Liver (tissue), 8 donors: ENCODE measurements at regions not wholly inside any gene's neighbourhood (a gene's known extent, or its start where the extent isn't known, plus 50 kb on each side); places are given as distances from the start of the nearest gene placed in this dataset.

Experiments used
- DNase-seq: peaks from one replicate; pipeline ENCODE4 v3.0.0-alpha.2; 2017; ENCODE audit warnings: low spot score
- H3K27ac ChIP-seq, 2 donors: one replicate each; pipeline ENCODE4 v1.7.0; 2013; ENCODE audit warnings: inconsistent platforms in 2 of 2, low read length in 2 of 2, control low read depth in 1 of 2, low read depth in 1 of 2, mild to moderate bottlenecking in 1 of 2
- H3K27me3 ChIP-seq, 4 donors: one replicate each; pipeline versions ENCODE4 v1.6.1 to v1.7.0; 2013; ENCODE audit warnings: low read length in 3 of 4, inconsistent platforms in 1 of 4, mild to moderate bottlenecking in 1 of 4, moderate library complexity in 1 of 4; ENCODE audit not compliant: control insufficient read depth in 4 of 4, insufficient read depth in 4 of 4
- H3K36me3 ChIP-seq, 4 donors: one replicate each; pipeline versions ENCODE4 v1.6.1 to v1.7.0; 2013; ENCODE audit warnings: low read length in 3 of 4, mild to moderate bottlenecking in 3 of 4, low read depth in 1 of 4, moderate library complexity in 1 of 4; ENCODE audit not compliant: control insufficient read depth in 4 of 4, insufficient read depth in 3 of 4
- H3K4me1 ChIP-seq, 4 donors: one replicate each; pipeline versions ENCODE4 v1.6.1 to v1.7.0; 2013; ENCODE audit warnings: low read length in 3 of 4, mild to moderate bottlenecking in 3 of 4, moderate library complexity in 1 of 4; ENCODE audit not compliant: control insufficient read depth in 4 of 4, insufficient read depth in 4 of 4
- H3K4me3 ChIP-seq, 3 donors: one replicate each; pipeline versions ENCODE4 v1.6.1 to v1.7.0; 2013; ENCODE audit warnings: low read length in 3 of 3, control low read depth in 1 of 3, low read depth in 1 of 3, mild to moderate bottlenecking in 1 of 3
- H3K9ac ChIP-seq, 2 donors: one replicate each; pipeline ENCODE4 v1.7.0; 2013; ENCODE audit warnings: low read length in 2 of 2, mild to moderate bottlenecking in 2 of 2, moderate library complexity in 2 of 2, control low read depth in 1 of 2, low read depth in 1 of 2
- H3K9me3 ChIP-seq, 4 donors: one replicate each; pipeline versions ENCODE4 v1.6.1 to v1.7.0; 2013; ENCODE audit warnings: low read length in 3 of 4; ENCODE audit not compliant: control insufficient read depth in 4 of 4
- EGR1 ChIP-seq, 2 donors: IDR thresholded peaks; 2 replicates each; pipeline ENCODE4 v1.6.1; 2016 to 2018; ENCODE audit warnings: antibody characterized with exemption in 2 of 2, low read depth in 2 of 2
- FOXA1 ChIP-seq: IDR thresholded peaks from 2 replicates; pipeline ENCODE4 v1.6.1; 2016; ENCODE audit warnings: antibody characterized with exemption
- FOXA2 ChIP-seq: IDR thresholded peaks from 2 replicates; pipeline ENCODE4 v1.6.1; 2016; ENCODE audit warnings: antibody characterized with exemption
- GABPA ChIP-seq, 2 donors: IDR thresholded peaks in 1 of 2; conservative IDR thresholded peaks in 1 of 2; 2 replicates each; pipeline ENCODE4 v1.6.1; 2016; ENCODE audit warnings: antibody characterized with exemption in 2 of 2, mild to moderate bottlenecking in 1 of 2, moderate library complexity in 1 of 2
- HNF4A ChIP-seq, 2 donors: conservative IDR thresholded peaks; 2 replicates each; pipeline ENCODE4 v1.6.1; 2016; ENCODE audit warnings: antibody characterized with exemption in 2 of 2, mild to moderate bottlenecking in 2 of 2
- HNF4G ChIP-seq: IDR thresholded peaks from 2 replicates; pipeline ENCODE4 v1.6.1; 2016; ENCODE audit warnings: antibody characterized with exemption
- JUND ChIP-seq, 2 donors: IDR thresholded peaks; 2 replicates each; pipeline ENCODE4 v1.6.1; 2016; ENCODE audit warnings: antibody characterized with exemption in 2 of 2
- NR2F2 ChIP-seq: IDR thresholded peaks from 2 replicates; pipeline ENCODE4 v1.6.1; 2016; ENCODE audit warnings: antibody characterized with exemption
- RAD21 ChIP-seq, 2 donors: IDR thresholded peaks; 2 replicates each; pipeline ENCODE4 v1.6.1; 2016; ENCODE audit warnings: antibody characterized with exemption in 2 of 2, mild to moderate bottlenecking in 2 of 2
- RXRA ChIP-seq, 2 donors: IDR thresholded peaks; 2 replicates each; pipeline ENCODE4 v1.6.1; 2017 to 2018; ENCODE audit warnings: antibody characterized with exemption in 2 of 2, mild to moderate bottlenecking in 1 of 2
- SP1 ChIP-seq: IDR thresholded peaks from 2 replicates; pipeline ENCODE4 v1.6.1; 2018; ENCODE audit warnings: antibody characterized with exemption, mild to moderate bottlenecking
- TAF1 ChIP-seq: conservative IDR thresholded peaks from 2 replicates; pipeline ENCODE4 v1.6.1; 2016; ENCODE audit warnings: antibody characterized with exemption, mild to moderate bottlenecking
- YY1 ChIP-seq: IDR thresholded peaks from 2 replicates; pipeline ENCODE4 v1.6.1; 2016; ENCODE audit warnings: antibody characterized with exemption, mild to moderate bottlenecking
- WGBS: extraction: QIAGEN DNeasy Blood & Tissue Kit; methylation state at CpG from one replicate; pipeline ENCODE4 v1.1.7; 2013; 5-methylcytosine and 5-hydroxymethylcytosine counted together
- TF ChIP-seq, protein P1 (sequence below): IDR thresholded peaks from 2 replicates; pipeline ENCODE4 v1.6.1; 2016; ENCODE audit warnings: antibody characterized with exemption
- TF ChIP-seq, protein P2 (sequence below): IDR thresholded peaks from 2 replicates; pipeline ENCODE4 v1.6.1; 2016; ENCODE audit warnings: antibody characterized with exemption
- TF ChIP-seq, protein P3 (sequence below): IDR thresholded peaks from 2 replicates; pipeline ENCODE4 v1.6.1; 2016; ENCODE audit warnings: antibody characterized with exemption, mild to moderate bottlenecking
- TF ChIP-seq, protein P4 (sequence below): IDR thresholded peaks from 2 replicates; pipeline ENCODE4 v1.6.1; 2016; ENCODE audit warnings: antibody characterized with exemption
- TF ChIP-seq, protein P5 (sequence below): fragments of 150-350 bp; IDR thresholded peaks from 2 replicates; pipeline ENCODE4 v1.5.1; 2017; ENCODE audit warnings: improper control_type of control experiment, low read depth, low read length; ENCODE audit not compliant: missing input control
- donor health status: healthy.
- donor health status: healthy.
- donor health status: healthy.
- donor health status: healthy.
- donor health status: healthy.

DNA sequence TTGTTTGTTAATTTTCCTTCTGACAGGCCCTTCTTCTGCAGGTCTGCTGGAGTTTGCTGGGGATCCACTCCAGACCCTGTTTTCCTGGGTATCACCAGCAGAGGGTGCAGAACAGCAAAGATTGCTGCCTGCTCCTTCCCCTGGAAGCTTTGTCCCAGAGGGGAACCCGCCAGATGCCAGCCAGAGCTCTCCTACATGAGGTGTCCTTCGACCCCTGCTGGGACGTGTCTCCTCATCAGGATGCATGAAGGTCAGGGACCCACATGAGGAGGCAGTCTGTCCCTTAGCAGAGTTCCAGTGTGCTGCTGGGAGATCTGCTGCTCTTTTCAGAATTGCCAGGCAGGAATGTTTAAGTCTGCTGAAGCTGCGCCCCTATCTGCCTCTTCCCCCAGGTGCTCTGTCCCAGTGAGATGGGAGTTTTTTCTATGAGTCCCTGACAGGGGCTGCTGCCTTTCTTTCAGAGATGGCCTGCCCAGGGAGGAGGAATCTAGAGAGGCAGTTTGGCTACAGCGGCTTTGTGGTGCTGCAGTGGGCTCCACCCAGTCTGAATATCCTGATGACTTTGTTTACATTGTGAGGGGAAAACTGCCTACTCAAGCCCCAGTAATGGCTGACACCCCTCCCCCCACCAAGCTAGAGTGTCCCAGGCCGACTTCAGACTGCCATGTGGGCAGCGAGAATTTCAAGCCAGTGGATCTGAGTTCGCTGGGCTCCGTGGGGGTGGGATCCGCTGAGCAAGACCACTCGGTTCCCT lies 772.0 kb upstream of the FAM174A start:
- no peaks in the 10 kb centered on the region for H3K4me1 ChIP-seq
- H3K4me3 ChIP-seq = no peak overlapping the region
- H3K9ac ChIP-seq = no peak overlapping the region
- H3K36me3 ChIP-seq = no peaks in the 10 kb centered on the region
- no peak for DNase-seq
- WGBS = 80% methylated on average over 11 of the region's 11 CpGs
- H3K27me3 ChIP-seq = no peaks in the 10 kb centered on the region
- no peaks in the 10 kb centered on the region for H3K9me3 ChIP-seq
- TF ChIP-seq HNF4G = no peak
- no peak for TF ChIP-seq YY1
- no peak for TF ChIP-seq TAF1
- TF ChIP-seq, protein P1, sequence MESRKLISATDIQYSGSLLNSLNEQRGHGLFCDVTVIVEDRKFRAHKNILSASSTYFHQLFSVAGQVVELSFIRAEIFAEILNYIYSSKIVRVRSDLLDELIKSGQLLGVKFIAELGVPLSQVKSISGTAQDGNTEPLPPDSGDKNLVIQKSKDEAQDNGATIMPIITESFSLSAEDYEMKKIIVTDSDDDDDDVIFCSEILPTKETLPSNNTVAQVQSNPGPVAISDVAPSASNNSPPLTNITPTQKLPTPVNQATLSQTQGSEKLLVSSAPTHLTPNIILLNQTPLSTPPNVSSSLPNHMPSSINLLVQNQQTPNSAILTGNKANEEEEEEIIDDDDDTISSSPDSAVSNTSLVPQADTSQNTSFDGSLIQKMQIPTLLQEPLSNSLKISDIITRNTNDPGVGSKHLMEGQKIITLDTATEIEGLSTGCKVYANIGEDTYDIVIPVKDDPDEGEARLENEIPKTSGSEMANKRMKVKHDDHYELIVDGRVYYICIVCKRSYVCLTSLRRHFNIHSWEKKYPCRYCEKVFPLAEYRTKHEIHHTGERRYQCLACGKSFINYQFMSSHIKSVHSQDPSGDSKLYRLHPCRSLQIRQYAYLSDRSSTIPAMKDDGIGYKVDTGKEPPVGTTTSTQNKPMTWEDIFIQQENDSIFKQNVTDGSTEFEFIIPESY = no peak
- TF ChIP-seq, protein P2, sequence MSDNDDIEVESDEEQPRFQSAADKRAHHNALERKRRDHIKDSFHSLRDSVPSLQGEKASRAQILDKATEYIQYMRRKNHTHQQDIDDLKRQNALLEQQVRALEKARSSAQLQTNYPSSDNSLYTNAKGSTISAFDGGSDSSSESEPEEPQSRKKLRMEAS = no peak
- TF ChIP-seq RXRA (IDR thresholded peaks at IDR 0.05) = no peak
- no peak for TF ChIP-seq JUND (IDR thresholded peaks at IDR 0.05)
- TF ChIP-seq, protein P3, sequence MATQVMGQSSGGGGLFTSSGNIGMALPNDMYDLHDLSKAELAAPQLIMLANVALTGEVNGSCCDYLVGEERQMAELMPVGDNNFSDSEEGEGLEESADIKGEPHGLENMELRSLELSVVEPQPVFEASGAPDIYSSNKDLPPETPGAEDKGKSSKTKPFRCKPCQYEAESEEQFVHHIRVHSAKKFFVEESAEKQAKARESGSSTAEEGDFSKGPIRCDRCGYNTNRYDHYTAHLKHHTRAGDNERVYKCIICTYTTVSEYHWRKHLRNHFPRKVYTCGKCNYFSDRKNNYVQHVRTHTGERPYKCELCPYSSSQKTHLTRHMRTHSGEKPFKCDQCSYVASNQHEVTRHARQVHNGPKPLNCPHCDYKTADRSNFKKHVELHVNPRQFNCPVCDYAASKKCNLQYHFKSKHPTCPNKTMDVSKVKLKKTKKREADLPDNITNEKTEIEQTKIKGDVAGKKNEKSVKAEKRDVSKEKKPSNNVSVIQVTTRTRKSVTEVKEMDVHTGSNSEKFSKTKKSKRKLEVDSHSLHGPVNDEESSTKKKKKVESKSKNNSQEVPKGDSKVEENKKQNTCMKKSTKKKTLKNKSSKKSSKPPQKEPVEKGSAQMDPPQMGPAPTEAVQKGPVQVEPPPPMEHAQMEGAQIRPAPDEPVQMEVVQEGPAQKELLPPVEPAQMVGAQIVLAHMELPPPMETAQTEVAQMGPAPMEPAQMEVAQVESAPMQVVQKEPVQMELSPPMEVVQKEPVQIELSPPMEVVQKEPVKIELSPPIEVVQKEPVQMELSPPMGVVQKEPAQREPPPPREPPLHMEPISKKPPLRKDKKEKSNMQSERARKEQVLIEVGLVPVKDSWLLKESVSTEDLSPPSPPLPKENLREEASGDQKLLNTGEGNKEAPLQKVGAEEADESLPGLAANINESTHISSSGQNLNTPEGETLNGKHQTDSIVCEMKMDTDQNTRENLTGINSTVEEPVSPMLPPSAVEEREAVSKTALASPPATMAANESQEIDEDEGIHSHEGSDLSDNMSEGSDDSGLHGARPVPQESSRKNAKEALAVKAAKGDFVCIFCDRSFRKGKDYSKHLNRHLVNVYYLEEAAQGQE = no peak
- no peak for TF ChIP-seq SP1
- no peak for TF ChIP-seq GABPA (IDR thresholded peaks at IDR 0.05 in 1 of 2, conservative IDR thresholded peaks at IDR 0.05 in 1 of 2)
- no peak for TF ChIP-seq RAD21 (IDR thresholded peaks at IDR 0.05)
- no peak for TF ChIP-seq EGR1 (IDR thresholded peaks at IDR 0.05; ENCODE audit: low read depth in 2 of 2)
- TF ChIP-seq, protein P4, sequence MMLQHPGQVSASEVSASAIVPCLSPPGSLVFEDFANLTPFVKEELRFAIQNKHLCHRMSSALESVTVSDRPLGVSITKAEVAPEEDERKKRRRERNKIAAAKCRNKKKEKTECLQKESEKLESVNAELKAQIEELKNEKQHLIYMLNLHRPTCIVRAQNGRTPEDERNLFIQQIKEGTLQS = no peak
- TF ChIP-seq, protein P5, sequence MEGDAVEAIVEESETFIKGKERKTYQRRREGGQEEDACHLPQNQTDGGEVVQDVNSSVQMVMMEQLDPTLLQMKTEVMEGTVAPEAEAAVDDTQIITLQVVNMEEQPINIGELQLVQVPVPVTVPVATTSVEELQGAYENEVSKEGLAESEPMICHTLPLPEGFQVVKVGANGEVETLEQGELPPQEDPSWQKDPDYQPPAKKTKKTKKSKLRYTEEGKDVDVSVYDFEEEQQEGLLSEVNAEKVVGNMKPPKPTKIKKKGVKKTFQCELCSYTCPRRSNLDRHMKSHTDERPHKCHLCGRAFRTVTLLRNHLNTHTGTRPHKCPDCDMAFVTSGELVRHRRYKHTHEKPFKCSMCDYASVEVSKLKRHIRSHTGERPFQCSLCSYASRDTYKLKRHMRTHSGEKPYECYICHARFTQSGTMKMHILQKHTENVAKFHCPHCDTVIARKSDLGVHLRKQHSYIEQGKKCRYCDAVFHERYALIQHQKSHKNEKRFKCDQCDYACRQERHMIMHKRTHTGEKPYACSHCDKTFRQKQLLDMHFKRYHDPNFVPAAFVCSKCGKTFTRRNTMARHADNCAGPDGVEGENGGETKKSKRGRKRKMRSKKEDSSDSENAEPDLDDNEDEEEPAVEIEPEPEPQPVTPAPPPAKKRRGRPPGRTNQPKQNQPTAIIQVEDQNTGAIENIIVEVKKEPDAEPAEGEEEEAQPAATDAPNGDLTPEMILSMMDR = no peak
- no peak for TF ChIP-seq HNF4A (conservative IDR thresholded peaks at IDR 0.05)
- TF ChIP-seq FOXA2 = no peak
- no peak for TF ChIP-seq FOXA1
- TF ChIP-seq NR2F2 = no peak
- no peak overlapping the region for H3K27ac ChIP-seq
